Psoas muscle (tissue), 7 donors: ENCODE measurements at regions not wholly inside any gene's neighbourhood (a gene's known extent, or its start where the extent isn't known, plus 50 kb on each side); places are given as distances from the start of the nearest gene placed in this dataset.

ENCODE experiments used
- ATAC-seq, 4 donors: fragments of 200-7000 bp; cut with Tn5 transposase; one replicate each; pipeline ENCODE4 v1.9.1; 2020; ENCODE audit warnings: moderate library complexity in 3 of 4, mild to moderate bottlenecking in 2 of 4
- DNase-seq, 2 donors: peaks; one replicate each; pipeline ENCODE4 v3.0.0-alpha.2; 2020
- H3K27ac ChIP-seq: fragments of 200-600 bp; one replicate; pipeline ENCODE4 v1.8.0; 2022
- H3K27me3 ChIP-seq, 3 donors: fragments of 200-600 bp in 1 of 3; one replicate each; pipeline versions ENCODE4 v1.6.1 to v1.8.0; 2013 to 2022; ENCODE audit warnings: low read length in 2 of 3, mild to moderate bottlenecking in 2 of 3, moderate library complexity in 1 of 3; ENCODE audit not compliant: insufficient read depth in 3 of 3
- H3K36me3 ChIP-seq, 2 donors: fragments of 200-600 bp in 1 of 2; one replicate each; pipeline versions ENCODE4 v1.6.1 to v1.8.0; 2013 to 2022; ENCODE audit warnings: low read depth in 1 of 2, mild to moderate bottlenecking in 1 of 2, moderate library complexity in 1 of 2; ENCODE audit not compliant: insufficient read depth in 1 of 2
- H3K4me1 ChIP-seq: fragments of 200-600 bp; one replicate; pipeline ENCODE4 v1.8.0; 2022
- H3K4me3 ChIP-seq: fragments of 200-600 bp; one replicate; pipeline ENCODE4 v1.8.0; 2022; ENCODE audit warnings: mild to moderate bottlenecking
- H3K9me3 ChIP-seq: fragments of 200-600 bp; one replicate; pipeline ENCODE4 v1.8.0; 2022
- WGBS, 3 donors: extraction: QIAGEN DNeasy Blood & Tissue Kit; methylation state at CpG; one replicate each; pipeline versions ENCODE4 v1.1.6 to v1.1.7; 2013; 5-methylcytosine and 5-hydroxymethylcytosine counted together
- intact Hi-C, 2 donors: fragments of 100-400 bp; cut with DNase I; formaldehyde crosslinking; loops; one replicate each; pipeline versions ENCODE4 v1.11.0 to v1.14.2; 2022
- TF ChIP-seq, protein P1 (sequence below): fragments of 200-600 bp; IDR thresholded peaks from one replicate; pipeline ENCODE4 v1.8.0; 2022; ENCODE audit warnings: antibody characterized with exemption
- donor health status: healthy with polysubstance abuse.
- donor health status: DM: no; HTN: no; CAD: no; lungs with moderate emphysema.
- donor health status: Bipolar disorder and iron deficiency.
- donor health status: healthy.
- donor health status: DM: yes; HTN: yes; CAD: no.
- donor health status: DM: no; HTN: no; CAD: no.
- donor health status: DM: yes; HTN: yes; CAD: no.

DNA sequence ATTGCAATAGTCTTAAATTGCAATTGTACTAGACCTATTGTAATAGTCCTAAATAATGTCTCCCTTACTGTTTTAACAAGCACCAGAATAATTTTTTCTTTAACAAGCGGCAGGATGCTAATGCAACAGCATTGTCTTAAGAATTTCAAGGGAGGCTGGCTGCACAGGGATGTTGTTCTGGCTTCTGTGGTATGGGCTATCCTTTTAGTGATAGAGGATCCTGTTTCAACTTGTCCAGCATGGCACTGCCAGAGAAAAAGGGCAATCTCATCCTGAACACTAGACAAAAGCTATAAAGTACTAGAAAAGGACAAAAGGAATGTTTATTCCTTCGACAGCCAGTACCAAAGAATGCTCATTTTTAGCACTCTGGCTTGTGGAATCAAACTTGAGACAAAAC lies 405.5 kb upstream of the ACTRT1 start:
- no peaks in the 10 kb centered on the region for H3K27me3 ChIP-seq
- ATAC-seq = no peak
- WGBS, 3 donors = 73 to 83% (median 77%) methylated on average over 2 of the region's 2 CpGs

DNA sequence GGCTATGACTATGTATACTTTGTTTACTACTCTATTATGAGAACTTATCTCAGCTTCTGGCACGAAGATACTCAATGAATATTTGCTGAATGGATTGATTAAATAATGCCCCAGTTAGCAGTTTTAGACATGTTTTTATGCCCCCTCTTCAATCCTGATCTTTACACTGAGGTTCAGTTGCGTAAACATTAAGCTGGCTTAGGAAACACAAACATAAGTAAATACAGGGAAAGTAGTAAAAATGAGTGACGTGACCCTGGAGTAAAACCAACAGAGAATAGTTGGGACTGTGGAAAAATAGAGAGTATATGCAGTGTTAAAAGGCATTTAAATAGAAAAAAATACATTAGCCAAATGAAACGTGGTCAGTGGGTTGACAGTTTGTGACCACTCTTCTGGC lies 387.0 kb upstream of the ACTRT1 start:
- H3K36me3 ChIP-seq = no peaks in the 10 kb centered on the region
- no peaks in the 10 kb centered on the region for H3K4me1 ChIP-seq
- no peak for DNase-seq
- no peak for ATAC-seq
- intact Hi-C loops = no loop called here
- H3K9me3 ChIP-seq = no peaks in the 10 kb centered on the region
- WGBS, 3 donors = 45 to 65% (median 63%) methylated on average over 4 of the region's 4 CpGs
- TF ChIP-seq, protein P1, sequence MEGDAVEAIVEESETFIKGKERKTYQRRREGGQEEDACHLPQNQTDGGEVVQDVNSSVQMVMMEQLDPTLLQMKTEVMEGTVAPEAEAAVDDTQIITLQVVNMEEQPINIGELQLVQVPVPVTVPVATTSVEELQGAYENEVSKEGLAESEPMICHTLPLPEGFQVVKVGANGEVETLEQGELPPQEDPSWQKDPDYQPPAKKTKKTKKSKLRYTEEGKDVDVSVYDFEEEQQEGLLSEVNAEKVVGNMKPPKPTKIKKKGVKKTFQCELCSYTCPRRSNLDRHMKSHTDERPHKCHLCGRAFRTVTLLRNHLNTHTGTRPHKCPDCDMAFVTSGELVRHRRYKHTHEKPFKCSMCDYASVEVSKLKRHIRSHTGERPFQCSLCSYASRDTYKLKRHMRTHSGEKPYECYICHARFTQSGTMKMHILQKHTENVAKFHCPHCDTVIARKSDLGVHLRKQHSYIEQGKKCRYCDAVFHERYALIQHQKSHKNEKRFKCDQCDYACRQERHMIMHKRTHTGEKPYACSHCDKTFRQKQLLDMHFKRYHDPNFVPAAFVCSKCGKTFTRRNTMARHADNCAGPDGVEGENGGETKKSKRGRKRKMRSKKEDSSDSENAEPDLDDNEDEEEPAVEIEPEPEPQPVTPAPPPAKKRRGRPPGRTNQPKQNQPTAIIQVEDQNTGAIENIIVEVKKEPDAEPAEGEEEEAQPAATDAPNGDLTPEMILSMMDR = no peak
- no peak overlapping the region for H3K27ac ChIP-seq
- H3K27me3 ChIP-seq = no peaks in the 10 kb centered on the region
- H3K4me3 ChIP-seq = no peak overlapping the region

More for the DNA sequence above, 405.5 kb upstream of the ACTRT1 start:
- DNase-seq = no peak
- Histone ChIP-seq H3K4me1 (no peaks in the 10 kb centered on the region), H3K36me3 (no peaks in the 10 kb centered on the region), H3K27ac (no peak overlapping the region), H3K4me3 (no peak overlapping the region), H3K9me3 (no peaks in the 10 kb centered on the region)
- intact Hi-C loops = no loop called here
- TF ChIP-seq, protein P1 = no peak

DNA sequence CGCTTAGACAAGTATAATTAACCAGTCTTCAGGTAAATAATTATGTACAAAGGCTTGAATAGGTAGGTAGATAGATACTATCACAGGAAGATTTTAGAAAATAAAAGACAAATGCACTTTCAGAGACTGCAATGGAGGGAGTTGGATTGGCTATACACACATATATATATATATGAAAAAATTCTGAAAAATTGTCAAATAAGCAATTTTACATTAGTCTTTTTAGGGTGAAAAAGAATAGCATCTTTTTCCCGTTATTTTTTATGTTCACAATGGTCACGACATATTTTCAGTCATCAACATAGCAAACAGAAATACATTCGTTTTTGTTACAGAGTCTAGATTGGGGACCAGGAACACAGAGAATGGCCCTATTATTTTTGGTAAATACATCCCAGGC lies 385.9 kb upstream of the ACTRT1 start:
- ATAC-seq = no peak
- no peaks in the 10 kb centered on the region for H3K36me3 ChIP-seq
- intact Hi-C loops = no loop called here
- no peaks in the 10 kb centered on the region for H3K4me1 ChIP-seq
- H3K4me3 ChIP-seq = no peak overlapping the region
- no peaks in the 10 kb centered on the region for H3K27me3 ChIP-seq
- H3K27ac ChIP-seq = no peak overlapping the region
- H3K9me3 ChIP-seq = no peaks in the 10 kb centered on the region
- 54 to 78% (median 76%) methylated on average over 4 of the region's 4 CpGs for WGBS, 3 donors
- DNase-seq = no peak
- TF ChIP-seq, protein P1 = no peak

GRCh38 chrX:128436397-128437103 lies 384.3 kb upstream of the ACTRT1 start:
- intact Hi-C loops = no loop called here
- 71 to 82% (median 81%) methylated on average over 4 of the region's 4 CpGs for WGBS, 3 donors
- no peak overlapping the region for H3K4me3 ChIP-seq

More at GRCh38 chrX:128436397-128437103, 384.3 kb upstream of the ACTRT1 start:
- H3K4me1 ChIP-seq = no peaks in the 10 kb centered on the region
- H3K27ac ChIP-seq = no peak overlapping the region
- H3K36me3 ChIP-seq = no peaks in the 10 kb centered on the region
- no peaks in the 10 kb centered on the region for H3K9me3 ChIP-seq
- TF ChIP-seq, protein P1 = no peak
- no peaks in the 10 kb centered on the region for H3K27me3 ChIP-seq
- DNase-seq = no peak
- no peak for ATAC-seq
